PC-3 (cell line): ENCODE measurements at regions not wholly inside any gene's neighbourhood (a gene's known extent, or its start where the extent isn't known, plus 50 kb on each side); places are given as distances from the start of the nearest gene placed in this dataset.

Experiments used
- ATAC-seq: fragments of 200-7000 bp; cut with Tn5 transposase; 2 replicates; pipeline ENCODE4 v1.9.1; 2020; ENCODE audit warnings: mild to moderate bottlenecking, moderate library complexity
- BruUV-seq: library from RNA; stranded (reverse); fragments of 400-500 nt; replicated peaks from 2 replicates; lab custom pipeline; 2021; lab: Mats Ljungman, UMichigan
- CTCF ChIA-PET: fragments of 300-600 bp; sonication (Branson Sonifier 250); formaldehyde crosslinking; loops from one replicate; lab custom pipeline; 2022; ENCODE audit warnings: antibody characterized with exemption; lab: Charles Lee
- POLR2A ChIA-PET: fragments of 300-600 bp; sonication (Branson Sonifier 250); formaldehyde crosslinking; loops from one replicate; lab custom pipeline; 2022; ENCODE audit warnings: antibody characterized with exemption; ENCODE audit not compliant: unreplicated experiment; lab: Charles Lee
- DNase-seq: peaks from one replicate; pipeline ENCODE4 v3.0.0-alpha.2; 2015
- H2AFZ ChIP-seq: fragments of 300-600 bp; sonication (generic); 2 replicates; pipeline ENCODE4 v1.6.0; 2016; ENCODE audit warnings: antibody characterized with exemption, low read length
- H3F3A ChIP-seq: fragments of 300-600 bp; sonication (generic); one replicate; pipeline ENCODE4 v1.6.0; 2017; ENCODE audit warnings: antibody characterized with exemption, low read length, control low read depth, mild to moderate bottlenecking; ENCODE audit not compliant: unreplicated experiment
- H3K27ac ChIP-seq: fragments of 300-600 bp; sonication (generic); 2 replicates; pipeline ENCODE4 v1.5.1; 2016; ENCODE audit warnings: mild to moderate bottlenecking, low read length
- H3K27me3 ChIP-seq: fragments of 300-600 bp; sonication (generic); 2 replicates; pipeline ENCODE4 v1.6.1; 2016; ENCODE audit warnings: low read length, mixed read lengths
- H3K36me3 ChIP-seq: fragments of 300-600 bp; sonication (generic); 2 replicates; pipeline ENCODE4 v1.6.1; 2016; ENCODE audit warnings: low read depth, mixed run types, low read length, mixed read lengths
- H3K4me1 ChIP-seq: fragments of 300-600 bp; sonication (generic); 2 replicates; pipeline ENCODE4 v1.5.1; 2016; ENCODE audit warnings: low read length; ENCODE audit not compliant: insufficient read depth
- H3K4me2 ChIP-seq: fragments of 300-600 bp; sonication (generic); 2 replicates; pipeline ENCODE4 v1.6.0; 2016; ENCODE audit warnings: low read length
- H3K4me3 ChIP-seq: fragments of 300-600 bp; sonication (generic); 2 replicates; pipeline ENCODE4 v1.5.1; 2016; ENCODE audit warnings: mild to moderate bottlenecking, low read length, mixed read lengths
- H3K79me2 ChIP-seq: fragments of 300-600 bp; sonication (generic); 2 replicates; pipeline ENCODE4 v1.6.1; 2017; ENCODE audit warnings: low read length, mixed read lengths
- H3K9ac ChIP-seq: fragments of 300-600 bp; sonication (generic); 2 replicates; pipeline ENCODE4 v1.6.0; 2016; ENCODE audit warnings: mild to moderate bottlenecking, low read length
- H3K9me2 ChIP-seq: fragments of 300-600 bp; sonication (generic); replicated peaks from 2 replicates; pipeline ENCODE4 v1.6.1; 2016; ENCODE audit warnings: mixed run types, low read length, mixed read lengths
- H3K9me3 ChIP-seq: fragments of 300-600 bp; sonication (generic); 2 replicates; pipeline ENCODE4 v1.6.1; 2016; ENCODE audit warnings: low read length, mixed read lengths
- H4K20me1 ChIP-seq: fragments of 300-600 bp; sonication (generic); 2 replicates; pipeline ENCODE4 v1.6.1; 2016; ENCODE audit warnings: low read length, mixed read lengths
- EZH2 ChIP-seq: fragments of 300-600 bp; sonication (generic); IDR thresholded peaks from one replicate; pipeline ENCODE4 v1.6.1; 2017; ENCODE audit warnings: antibody characterized with exemption, mild to moderate bottlenecking, low read length; ENCODE audit not compliant: unreplicated experiment
- EZH2phosphoT487 ChIP-seq: fragments of 300-600 bp; sonication (generic); IDR thresholded peaks from 2 replicates; pipeline ENCODE4 v1.6.1; 2018; ENCODE audit warnings: mild to moderate bottlenecking, antibody characterized with exemption, low read length, borderline replicate concordance
- intact Hi-C: fragments of 100-400 bp; cut with micrococcal nuclease; formaldehyde crosslinking; loops from 2 replicates; pipeline ENCODE4 v1.9.0; 2023
- TF ChIP-seq, protein P1 (sequence below): fragments of 300-600 bp; sonication (generic); conservative IDR thresholded peaks from 2 replicates; pipeline ENCODE4 v1.5.1; 2017; ENCODE audit warnings: antibody characterized with exemption, low read depth, mild to moderate bottlenecking, low read length

DNA sequence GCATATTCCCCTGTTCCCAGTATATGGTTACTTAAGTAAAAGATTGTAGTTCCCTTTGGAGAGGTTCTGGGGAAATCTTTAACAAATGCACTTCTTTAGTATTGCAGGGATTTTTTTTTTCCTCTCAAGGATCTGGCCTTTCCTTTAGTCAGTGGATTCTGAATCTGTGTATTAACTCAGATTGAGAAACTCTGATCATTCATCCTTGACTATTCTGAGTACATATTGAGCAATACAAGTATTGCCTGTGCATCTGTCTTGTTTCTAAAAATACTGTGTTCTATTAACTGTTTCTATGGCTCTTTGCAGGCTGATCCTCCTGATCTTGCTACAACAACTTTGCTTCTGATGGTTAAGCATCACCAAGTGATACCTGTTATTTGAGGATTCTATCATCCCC, 67.8 kb upstream of the FGGY start:
- Histone ChIP-seq H3K4me2 (no peak overlapping the region), H3K79me2 (no peaks in the 10 kb centered on the region), H3K9me2 (no peaks in the 10 kb centered on the region), H3K9me3 (no peaks in the 10 kb centered on the region), H3K36me3 (no peaks in the 10 kb centered on the region), H4K20me1 (no peaks in the 10 kb centered on the region), H3K27ac (no peak overlapping the region), H3K4me3 (no peak overlapping the region), H3F3A (no peaks in the 10 kb centered on the region), H3K9ac (no peak overlapping the region), H2AFZ (no peak overlapping the region), H3K4me1 (no peaks in the 10 kb centered on the region), H3K27me3 (no peaks in the 10 kb centered on the region)
- POLR2A ChIA-PET = no interaction called here
- TF ChIP-seq, protein P1, sequence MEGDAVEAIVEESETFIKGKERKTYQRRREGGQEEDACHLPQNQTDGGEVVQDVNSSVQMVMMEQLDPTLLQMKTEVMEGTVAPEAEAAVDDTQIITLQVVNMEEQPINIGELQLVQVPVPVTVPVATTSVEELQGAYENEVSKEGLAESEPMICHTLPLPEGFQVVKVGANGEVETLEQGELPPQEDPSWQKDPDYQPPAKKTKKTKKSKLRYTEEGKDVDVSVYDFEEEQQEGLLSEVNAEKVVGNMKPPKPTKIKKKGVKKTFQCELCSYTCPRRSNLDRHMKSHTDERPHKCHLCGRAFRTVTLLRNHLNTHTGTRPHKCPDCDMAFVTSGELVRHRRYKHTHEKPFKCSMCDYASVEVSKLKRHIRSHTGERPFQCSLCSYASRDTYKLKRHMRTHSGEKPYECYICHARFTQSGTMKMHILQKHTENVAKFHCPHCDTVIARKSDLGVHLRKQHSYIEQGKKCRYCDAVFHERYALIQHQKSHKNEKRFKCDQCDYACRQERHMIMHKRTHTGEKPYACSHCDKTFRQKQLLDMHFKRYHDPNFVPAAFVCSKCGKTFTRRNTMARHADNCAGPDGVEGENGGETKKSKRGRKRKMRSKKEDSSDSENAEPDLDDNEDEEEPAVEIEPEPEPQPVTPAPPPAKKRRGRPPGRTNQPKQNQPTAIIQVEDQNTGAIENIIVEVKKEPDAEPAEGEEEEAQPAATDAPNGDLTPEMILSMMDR = no peak
- TF ChIP-seq EZH2 (no peak), EZH2phosphoT487 (no peak)
- ATAC-seq (no peak), DNase-seq (no peak)
- intact Hi-C loops = no loop called here
- CTCF ChIA-PET = no interaction called here
- no TSS peak for BruUV-seq

DNA sequence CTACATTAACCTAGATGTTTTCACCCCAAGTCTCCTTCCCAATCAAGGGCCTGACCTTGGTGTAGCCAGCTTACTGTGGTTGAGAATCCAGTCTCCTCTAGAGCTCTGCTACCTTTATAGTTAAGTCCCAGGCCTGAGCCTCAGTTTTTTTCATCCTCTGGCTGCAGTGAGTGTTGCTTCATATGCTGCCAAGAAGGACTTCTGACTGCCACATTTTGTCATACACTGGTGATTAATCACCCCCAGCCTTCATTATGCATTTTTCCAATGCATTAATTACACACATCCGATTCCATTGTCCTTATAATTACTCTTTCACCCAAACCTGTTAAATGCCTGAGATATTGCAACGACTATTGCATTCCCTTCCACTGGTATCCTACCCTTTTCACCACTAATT, 66.3 kb upstream of the FGGY start:
- BruUV-seq = no TSS peak
- no peak for DNase-seq
- no peaks in the 10 kb centered on the region for H3K79me2 ChIP-seq
- TF ChIP-seq EZH2 = no peak
- TF ChIP-seq, protein P1 = no peak
- ChIA-PET POLR2A (no interaction called here), CTCF (no interaction called here)
- H3K36me3 ChIP-seq = no peaks in the 10 kb centered on the region
- ATAC-seq = no peak
- no peaks in the 10 kb centered on the region for H4K20me1 ChIP-seq
- no peak overlapping the region for H2AFZ ChIP-seq
- H3K4me3 ChIP-seq = no peak overlapping the region
- no peaks in the 10 kb centered on the region for H3K9me3 ChIP-seq
- no peak overlapping the region for H3K9ac ChIP-seq
- no peaks in the 10 kb centered on the region for H3K27me3 ChIP-seq
- H3K27ac ChIP-seq = no peak overlapping the region
- no peaks in the 10 kb centered on the region for H3K9me2 ChIP-seq
- H3K4me1 ChIP-seq = no peaks in the 10 kb centered on the region
- intact Hi-C loops = no loop called here
- no peaks in the 10 kb centered on the region for H3F3A ChIP-seq
- no peak overlapping the region for H3K4me2 ChIP-seq

DNA sequence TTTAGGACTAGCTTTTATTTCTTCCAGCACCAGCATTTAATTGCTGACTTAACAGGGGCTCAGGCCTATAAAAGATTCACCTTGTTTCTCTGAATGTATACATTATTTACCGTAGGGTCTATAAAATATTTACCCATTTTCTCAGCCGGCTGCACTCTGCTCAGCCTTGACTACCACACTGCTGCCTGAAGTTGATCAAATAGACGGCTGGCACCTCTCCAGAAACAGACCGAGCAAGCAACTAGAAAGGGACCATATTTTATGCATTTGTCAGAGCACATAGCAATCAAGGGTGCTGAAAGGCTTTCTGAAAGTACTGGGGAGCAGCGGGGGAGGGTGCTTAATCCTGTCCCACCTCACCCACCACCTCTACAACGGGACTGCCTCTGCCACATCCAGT, 64.7 kb upstream of the FGGY start:
- Histone ChIP-seq H3K36me3 (no peaks in the 10 kb centered on the region), H4K20me1 (no peaks in the 10 kb centered on the region), H3K4me2 (no peak overlapping the region), H2AFZ (no peak overlapping the region), H3F3A (no peaks in the 10 kb centered on the region), H3K27me3 (no peaks in the 10 kb centered on the region), H3K4me3 (no peak overlapping the region), H3K9me2 (no peaks in the 10 kb centered on the region), H3K27ac (no peak overlapping the region), H3K9me3 (no peaks in the 10 kb centered on the region), H3K79me2 (no peaks in the 10 kb centered on the region), H3K9ac (no peak overlapping the region), H3K4me1 (no peaks in the 10 kb centered on the region)
- DNase-seq (no peak), ATAC-seq (no peak)
- ChIA-PET CTCF (no interaction called here), POLR2A (no interaction called here)
- intact Hi-C loops = no loop called here
- TF ChIP-seq, protein P1 = no peak
- TF ChIP-seq EZH2 = no peak
- TF ChIP-seq EZH2phosphoT487 = no peak
- BruUV-seq = no TSS peak
